GM19467 (cell line): ENCODE measurements at regions not wholly inside any gene's neighbourhood (a gene's known extent, or its start where the extent isn't known, plus 50 kb on each side); places are given as distances from the start of the nearest gene placed in this dataset.
A peak's percentile ranks its signal among the peaks of the same experiment; 100 is the strongest.

Experiments
- ATAC-seq: cut with Tn5 transposase; IDR thresholded peaks from one replicate; pipeline ENCODE4 v1.9.1; 2021; ENCODE audit warnings: mild to moderate bottlenecking, moderate library complexity; ENCODE audit not compliant: unreplicated experiment

DNA sequence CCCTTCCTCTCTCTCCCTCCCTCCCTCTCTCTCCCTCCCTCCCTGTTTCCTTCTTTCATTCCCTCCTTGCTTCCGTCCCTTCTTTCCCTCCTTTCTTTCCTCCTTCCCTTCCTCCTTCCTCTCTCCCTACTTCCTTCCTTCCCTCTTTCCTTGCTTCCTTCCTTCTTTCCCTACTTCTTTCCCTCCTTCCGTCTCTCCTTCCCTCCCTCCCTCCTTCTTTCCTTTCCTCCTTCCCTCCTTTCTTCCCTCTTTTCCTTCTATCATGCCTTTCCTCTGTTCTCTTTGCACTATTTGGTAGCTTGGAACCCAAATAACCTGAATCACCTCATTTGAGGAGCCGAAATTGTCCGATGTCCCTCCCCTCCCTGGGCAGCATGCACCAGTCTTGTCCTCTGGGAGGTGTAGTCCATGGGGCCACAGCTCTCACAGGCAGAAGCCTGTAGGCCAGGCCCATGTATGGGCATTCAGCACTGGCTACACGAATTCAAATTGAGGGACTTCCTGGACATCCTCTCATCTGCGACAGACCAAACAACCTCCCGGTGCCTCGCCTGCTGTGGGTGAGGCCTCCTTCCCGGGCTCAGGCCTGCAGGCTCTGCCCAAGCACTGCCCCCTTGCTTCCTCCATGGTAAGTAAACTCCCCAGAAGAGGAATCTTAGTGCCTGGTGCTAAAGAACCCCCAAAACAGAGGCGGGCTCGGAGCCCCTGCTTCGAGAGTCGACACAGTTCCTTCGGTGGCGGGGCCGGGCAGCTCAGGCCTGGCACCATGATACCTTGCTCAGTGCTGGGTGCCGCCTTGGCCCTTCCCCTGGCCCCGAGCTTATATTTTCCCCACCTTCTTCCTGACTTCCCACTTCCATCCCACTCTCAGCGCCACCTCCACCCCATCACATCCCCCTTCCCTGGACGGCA, 454.1 kb upstream of the CADM1 start:
- no peak for ATAC-seq

DNA sequence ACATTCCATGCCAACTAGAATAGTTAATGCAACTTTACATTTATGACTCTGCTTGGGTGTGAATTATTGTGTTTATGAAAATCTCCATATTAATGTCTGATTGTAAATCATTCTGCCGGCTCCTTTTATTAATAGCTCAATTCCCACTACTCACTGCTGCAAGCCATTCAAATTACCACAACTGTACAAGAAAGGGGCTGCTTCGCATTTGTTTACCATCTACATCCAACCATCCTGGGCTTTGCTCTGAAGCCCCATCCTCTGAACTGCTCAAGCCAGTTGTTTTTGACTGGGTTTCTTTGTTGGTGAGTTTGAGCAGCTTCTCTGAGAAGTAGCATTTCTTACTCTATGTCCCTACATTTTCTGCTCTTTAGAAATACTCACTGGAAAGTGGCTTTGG, 451.6 kb upstream of the CADM1 start:
- ATAC-seq, result no peak

DNA sequence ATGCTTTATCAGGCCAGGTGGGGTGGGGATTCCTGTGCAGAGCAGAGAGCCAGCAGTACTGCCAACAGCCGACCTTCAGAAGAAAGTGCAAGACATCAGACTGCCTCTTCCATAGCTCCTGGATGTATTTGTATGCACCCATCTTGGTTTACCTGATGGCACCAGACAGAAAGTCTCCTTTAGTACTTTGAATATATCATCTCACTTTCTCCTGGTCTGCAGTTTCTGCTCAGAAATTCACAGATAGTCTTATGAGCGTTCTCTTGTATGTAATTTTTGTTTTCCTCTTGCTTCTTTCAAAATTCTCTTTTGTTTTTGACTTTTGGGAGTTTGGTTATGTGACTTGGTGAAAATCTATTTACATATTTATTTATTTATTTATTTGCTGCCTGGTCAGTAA, 446.4 kb upstream of the CADM1 start:
- no peak for ATAC-seq

DNA sequence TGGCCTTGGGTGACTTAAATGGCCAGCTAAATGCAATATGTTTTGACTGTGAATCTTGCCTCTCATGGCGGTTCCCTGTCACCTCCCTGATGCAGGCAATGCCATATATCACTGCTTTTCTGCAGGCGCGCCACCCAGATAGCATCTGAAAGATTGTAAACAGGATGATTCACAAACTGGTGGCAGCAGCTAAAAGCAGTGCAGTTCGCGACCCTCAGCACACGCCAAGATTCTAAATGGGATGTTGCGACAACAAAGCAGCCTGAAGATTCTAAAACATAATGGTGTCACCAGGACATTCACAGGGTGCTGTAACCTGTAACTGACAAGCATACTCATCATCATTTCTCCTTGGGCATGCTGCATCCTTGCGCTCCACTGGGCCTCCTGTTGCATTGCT, 440.4 kb upstream of the CADM1 start:
- ATAC-seq, result no peak

DNA sequence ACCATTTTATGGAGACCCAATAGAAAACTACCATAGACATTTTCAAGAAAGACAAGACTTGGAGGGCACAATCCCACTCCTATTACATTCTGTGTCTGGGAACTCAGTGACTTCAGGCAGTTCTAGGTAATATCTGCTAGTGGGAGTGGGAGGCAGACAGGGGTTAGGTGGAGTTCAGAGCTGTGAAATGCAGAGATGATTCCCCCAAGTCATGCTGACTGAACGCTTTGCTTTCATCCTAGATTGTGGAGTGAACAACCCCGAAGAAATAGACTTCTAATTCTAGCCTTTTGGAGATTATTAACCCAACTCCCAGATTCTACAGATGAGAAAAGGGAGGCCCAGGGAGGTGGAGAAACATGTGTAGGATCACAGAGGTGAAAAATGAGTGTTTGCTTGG, 437.8 kb upstream of the CADM1 start:
- no peak for ATAC-seq

DNA sequence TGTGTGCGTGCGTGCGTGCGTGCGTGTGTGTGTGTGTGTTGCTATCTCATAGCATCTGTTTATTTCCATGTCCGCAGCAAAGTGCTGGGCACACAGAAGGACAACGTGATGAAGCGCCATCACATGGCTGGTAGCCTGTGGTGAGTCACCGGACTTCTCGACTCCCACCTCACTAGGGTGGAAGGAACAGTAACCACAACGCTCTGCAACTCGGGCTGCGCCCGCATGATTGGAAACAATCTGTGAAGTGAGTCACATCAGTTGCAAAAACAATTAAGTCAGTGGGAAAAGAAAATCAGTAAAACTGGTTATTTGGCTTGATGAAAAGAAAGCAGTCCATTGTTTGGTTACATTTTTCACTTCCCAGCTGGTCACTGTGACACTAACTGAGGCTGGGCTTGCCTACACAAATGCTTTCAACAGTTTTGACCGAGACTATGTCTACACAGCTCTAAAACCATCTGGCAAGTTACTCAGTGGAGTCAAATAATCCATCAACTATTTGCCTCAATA, 437.3 kb upstream of the CADM1 start:
- no peak for ATAC-seq

DNA sequence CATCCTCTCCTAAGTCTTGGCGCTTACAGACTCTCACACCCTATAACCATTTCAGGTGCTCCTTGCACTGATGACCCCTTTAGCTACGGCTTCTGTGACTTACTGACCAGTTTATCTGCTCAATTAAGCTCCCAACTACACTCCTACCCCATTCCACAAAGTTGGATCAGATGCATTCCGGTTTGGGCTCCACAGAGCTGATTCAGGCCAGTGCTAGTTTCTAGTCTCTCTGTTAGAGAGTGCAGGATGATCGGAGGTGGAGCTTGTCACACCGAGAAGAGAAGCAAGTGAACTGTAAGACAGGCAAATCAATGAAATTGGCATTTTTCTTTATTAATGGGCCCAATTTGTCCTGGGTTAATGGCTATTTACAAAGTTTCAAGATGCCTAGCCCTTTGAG, 436.8 kb upstream of the CADM1 start:
- no peak for ATAC-seq

DNA sequence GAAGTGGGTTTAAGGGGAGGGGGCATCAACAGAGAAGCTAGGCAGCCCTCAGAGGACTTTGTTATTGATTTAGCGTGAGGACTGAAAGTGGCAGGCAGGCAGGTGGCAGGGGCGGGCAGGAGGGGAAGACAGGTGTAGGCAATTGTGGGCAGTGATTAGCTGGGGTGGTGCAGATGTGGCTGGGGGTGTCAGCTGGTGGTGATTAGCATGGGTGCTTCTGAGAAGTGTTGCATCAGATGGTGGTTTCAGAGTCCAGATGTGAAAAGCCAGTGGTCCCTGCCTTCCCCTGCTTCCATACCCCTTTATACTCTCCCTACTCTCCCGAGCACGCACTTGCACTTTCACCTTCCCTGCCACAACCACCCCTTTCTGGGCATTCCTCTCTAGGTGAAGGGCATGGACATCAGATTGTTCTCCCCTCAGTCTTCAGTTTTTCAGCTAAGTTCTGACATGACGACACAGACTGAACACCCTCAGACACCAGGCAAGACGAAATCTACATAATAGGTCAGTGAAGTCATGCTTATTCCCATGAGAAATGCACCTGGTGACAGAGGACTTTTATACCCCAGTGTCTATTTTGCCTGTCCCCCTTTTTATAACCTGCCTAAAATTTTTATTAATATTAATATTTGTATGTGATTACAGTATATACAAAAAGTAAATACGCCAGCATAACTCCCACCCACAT, 435.7 kb upstream of the CADM1 start:
- ATAC-seq, result no peak

DNA sequence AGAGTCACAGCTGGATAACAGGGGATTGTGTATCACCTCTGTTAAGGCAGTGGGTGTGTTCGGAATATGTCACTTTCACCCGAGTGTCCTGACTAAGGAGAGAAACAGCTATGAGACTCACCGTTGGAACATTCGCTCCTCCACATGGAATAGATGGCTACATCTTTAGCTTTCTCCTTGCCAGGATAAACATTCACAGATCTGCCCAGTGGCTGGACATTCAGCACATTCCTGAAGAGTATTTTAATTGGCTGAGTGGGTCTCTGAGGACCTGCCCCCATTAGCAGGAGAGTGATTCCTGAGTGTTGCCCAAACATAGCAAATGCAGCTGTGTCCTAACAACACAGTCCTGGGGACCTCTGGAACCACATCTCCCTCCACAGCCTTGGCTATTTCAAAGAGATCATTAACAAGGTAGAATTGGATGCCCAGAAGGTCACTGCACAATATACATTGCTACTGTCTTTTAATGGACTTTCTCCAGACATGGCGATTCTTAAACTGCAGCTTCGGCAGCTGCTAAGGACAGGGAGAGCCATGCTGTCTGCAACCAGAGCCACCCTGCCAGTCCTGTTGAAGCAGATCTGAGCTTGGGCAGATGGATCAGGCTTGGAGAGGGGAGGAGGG, 435.0 kb upstream of the CADM1 start:
- no peak for ATAC-seq

DNA sequence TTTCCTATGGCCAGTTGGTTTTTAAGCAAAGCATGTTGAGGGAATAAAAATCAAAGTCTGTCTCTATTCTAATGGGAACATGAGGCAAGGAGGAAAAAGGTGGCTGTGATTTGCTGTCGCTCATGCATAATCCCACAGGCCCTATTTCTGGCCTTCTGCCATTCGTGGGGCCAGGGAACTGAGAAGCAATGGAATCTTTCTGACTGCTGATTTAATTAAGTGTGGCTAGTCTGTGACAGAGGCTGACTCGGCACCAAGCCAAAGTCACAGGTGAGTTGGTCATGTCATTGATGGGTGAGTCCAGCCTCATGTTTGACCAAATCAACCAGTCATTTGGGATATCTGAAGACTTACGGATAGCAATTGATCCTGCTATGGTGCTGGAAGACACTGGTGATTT, 429.3 kb upstream of the CADM1 start:
- ATAC-seq, result no peak

DNA sequence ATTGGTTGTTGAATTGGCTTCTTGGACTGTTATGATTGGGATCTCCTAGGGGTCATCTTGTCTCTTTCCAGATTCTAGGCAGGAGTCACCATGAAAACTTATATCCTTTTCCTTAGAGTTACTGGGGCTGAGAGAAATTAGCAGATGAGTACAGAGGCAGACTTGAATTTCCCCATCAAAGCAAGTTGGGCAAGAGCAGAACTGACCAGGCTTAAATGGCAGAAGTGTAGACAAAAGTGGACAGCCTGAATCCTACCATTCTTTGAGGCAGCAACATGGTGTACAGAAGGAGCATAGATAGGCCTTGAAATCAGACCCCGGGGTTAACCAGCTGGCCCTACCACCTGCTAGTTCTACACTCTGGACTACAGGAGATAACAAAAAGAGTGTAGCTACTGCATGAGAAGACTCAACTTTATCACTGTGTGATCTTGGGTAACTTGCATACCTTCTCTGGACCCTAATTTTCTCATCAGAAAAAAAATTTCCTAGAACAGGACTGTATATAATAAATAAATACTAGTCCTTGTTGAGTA, 427.4 kb upstream of the CADM1 start:
- ATAC-seq, result no peak

DNA sequence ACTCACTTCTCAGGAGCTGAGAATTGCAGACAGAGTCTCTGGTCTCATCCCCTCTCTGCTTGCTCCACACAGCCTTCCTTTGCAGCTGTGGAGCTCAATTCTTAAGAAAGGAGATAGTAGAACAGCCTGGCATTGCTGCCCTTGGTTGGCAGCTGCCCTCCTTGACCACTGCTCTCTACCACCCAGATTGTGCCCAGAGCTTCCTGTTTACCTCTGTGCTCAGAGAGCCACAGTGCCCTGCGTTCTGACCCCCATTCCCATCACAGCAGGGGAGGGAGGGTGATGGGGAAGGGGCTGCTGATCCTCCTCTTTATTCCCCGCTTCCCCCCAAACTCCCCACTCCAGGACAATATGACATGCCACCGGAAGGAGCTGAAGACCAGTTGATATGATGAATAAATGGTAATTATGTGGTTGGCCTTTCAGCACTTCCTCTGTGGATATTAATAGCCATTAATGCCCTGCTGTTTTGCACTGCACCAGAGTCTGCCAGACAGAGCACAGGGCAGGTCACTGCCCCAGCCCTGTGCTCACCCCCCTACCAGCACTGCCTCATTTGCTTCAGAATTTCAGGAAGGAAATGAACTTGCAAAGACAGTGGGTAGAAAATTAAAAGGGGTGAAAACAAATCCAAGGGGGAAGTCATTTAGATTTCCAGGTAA, 426.8 kb upstream of the CADM1 start:
- ATAC-seq, result peak; percentile 42

DNA sequence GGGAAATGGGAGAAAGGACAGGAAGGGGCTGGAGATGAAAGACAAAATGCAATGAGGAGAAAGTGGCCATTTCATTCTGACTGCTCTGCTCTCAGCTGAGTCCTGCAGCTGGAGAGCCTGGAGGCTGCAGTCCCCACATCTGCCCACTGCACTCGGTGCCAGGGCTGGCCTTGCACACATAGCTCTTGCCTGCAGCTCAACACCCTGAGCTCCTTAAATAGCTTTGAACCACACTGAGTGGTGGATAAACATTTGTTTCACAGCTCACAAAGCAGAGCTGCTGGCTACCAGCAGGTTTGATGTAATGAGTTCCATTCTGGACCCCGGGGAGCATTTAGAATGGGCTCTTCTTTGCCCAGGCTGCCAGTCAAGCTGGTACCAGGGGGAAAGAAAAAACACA, 426.1 kb upstream of the CADM1 start:
- no peak for ATAC-seq

DNA sequence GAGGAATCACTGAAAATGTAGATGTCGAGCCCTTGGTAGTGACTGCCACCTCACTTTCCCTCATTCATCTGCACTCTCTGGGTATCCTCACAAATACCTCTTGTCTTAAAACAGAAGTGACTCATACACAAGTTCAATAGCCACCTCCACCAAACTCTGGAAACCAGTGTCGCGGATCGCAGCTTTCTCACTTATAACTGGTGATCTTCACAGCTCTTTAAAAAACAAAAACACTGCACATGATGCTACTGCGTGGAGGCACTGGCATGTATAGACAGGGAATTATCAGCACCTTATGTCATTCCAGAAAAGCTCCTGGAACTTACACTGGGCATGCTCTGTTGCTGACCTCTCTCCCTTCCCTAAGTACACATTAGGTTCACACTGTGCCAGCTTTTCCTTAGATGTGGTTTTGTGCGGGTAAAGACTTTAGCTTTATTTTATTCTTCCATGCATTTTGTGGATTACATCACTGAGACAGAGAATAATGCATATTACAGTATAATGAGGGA, 425.5 kb upstream of the CADM1 start:
- ATAC-seq, result peak; percentile 25

DNA sequence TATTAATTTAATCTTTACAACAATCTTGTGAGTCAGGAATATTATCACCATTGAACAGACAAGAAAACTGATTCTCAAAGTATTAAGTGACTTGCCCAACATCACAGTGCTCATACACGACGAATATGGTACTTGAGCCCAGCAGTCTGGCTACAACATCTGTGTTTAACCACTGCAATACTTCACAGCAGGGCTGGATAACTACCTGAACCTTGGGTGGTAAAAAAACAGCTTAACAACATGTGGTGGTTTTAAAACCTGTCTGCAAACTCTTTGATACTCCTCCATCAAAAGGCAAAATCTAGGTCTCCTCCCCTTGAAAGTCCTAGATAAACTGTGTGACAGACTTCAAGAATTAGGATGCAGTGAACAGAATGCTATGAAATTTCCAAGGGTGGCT, 424.6 kb upstream of the CADM1 start:
- ATAC-seq, result no peak

DNA sequence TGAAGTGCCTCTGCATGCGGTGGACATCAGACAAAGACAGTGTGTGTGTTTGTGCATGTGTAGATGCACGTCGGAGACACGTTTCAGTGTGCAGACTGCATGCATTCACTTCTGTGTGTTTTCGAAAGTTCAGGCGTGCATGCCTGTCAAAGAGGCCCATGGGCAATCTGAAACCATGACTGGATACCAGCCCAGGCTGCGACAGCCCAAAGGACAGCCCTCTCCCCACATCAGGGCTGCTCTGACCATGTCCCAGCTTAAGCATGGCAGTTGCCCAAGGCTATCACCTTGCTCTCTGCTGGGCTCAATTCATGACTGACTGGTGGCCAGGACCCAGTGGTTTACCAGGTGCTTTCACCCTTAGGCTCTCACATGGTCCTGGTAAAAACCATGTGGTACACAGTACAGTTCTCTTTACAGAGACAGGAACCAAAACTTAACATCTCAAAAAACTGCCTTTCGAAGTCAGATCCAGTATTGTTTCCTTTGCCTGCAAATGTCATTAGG, 423.7 kb upstream of the CADM1 start:
- peak; percentile 42 for ATAC-seq

DNA sequence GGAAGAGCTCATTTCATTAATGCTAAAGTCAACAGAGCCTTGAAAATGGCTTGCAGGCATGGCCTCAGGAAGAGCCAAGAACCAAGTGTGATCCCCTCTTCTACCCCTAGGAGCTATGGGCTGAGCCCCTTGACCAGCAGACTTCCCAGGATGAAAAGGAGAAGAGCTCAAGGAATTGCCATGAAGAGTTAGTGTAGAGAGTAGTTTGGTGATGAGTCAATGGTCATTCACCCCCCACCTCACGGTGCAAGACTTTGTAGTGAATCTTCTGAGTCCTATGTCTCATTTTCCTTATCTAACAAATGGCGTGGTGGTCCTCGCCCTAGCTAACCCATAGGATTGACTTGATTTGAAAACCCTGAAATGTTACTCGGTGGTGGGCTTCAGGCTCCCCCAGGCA, 422.4 kb upstream of the CADM1 start:
- no peak for ATAC-seq

DNA sequence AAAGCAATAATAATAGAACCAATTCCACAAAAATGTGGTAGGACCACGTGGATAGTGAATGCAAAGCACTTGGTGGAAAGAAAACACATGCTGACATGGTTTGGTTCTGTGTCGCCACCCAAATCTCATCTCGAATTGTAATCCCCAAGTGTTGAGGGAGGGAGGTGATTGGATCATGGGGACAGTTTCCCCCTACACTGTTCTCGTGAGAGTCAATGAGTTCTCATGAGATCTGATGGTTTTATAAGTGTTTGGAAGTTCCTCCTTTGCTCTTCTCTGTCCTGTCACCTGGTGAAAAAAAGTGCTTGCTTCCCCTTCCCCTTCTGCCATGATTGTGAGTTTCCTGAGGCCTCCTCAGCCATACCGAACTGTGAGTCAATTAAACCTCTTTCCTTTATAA, 421.9 kb upstream of the CADM1 start:
- no peak for ATAC-seq

DNA sequence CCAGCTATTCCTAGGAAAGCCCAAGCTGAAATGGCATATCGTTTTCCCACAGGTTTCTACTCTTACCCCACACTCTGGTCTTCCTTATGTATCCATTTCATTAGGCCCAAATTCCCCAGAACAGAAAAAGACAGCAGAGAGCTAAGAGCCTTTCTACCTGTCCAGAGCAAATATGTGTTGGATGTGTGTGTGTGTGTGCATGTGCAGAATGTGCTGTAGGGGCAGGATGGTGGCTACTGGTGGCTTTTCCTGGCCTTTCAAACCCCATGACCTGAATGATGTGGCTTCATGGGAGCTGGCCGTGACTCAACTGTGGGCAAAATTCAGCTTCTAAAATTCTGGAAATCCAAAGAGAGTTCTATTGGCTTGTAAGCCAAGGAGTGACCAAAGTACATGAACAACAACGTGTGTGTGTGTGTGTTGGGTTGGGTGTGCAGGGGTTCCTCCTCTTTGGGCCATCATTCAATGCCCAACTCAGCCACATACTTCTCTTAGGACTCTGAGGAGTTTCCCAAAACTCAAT, 421.4 kb upstream of the CADM1 start:
- ATAC-seq, result no peak
